Naive B cell (primary cell): ENCODE measurements at regions not wholly inside any gene's neighbourhood (a gene's known extent, or its start where the extent isn't known, plus 50 kb on each side); places are given as distances from the start of the nearest gene placed in this dataset.
A peak's percentile ranks its signal among the peaks of the same experiment; 100 is the strongest.

Experiments
- ATAC-seq, 2 donors: fragments of 150-1000 bp; cut with Tn5 transposase; 2 replicates each; pipeline ENCODE4 v1.10.0; 2021; ENCODE audit warnings: low read depth in 2 of 2, mild to moderate bottlenecking in 2 of 2, moderate library complexity in 2 of 2
- DNase-seq: peaks from one replicate; pipeline ENCODE4 v3.0.0; 2022
- H3K27ac Mint-ChIP-seq, 6 donors: one replicate each; pipeline ENCODE4 v1.8.0; 2020 to 2022; ENCODE audit warnings: mild to moderate bottlenecking in 6 of 6, mixed read lengths in 6 of 6, moderate library complexity in 5 of 6, inconsistent platforms in 2 of 6
- H3K27me3 Mint-ChIP-seq, 3 donors: one replicate each; pipeline ENCODE4 v1.8.0; 2021 to 2022; ENCODE audit warnings: mixed read lengths in 3 of 3, mild to moderate bottlenecking in 1 of 3
- H3K36me3 Mint-ChIP-seq, 2 donors: one replicate each; pipeline ENCODE4 v1.8.0; 2020 to 2022; ENCODE audit warnings: mixed read lengths in 2 of 2, inconsistent platforms in 1 of 2, mild to moderate bottlenecking in 1 of 2
- H3K4me1 Mint-ChIP-seq, 3 donors: one replicate each; pipeline ENCODE4 v1.8.0; 2020 to 2022; ENCODE audit warnings: mixed read lengths in 3 of 3, inconsistent platforms in 1 of 3, mild to moderate bottlenecking in 1 of 3, moderate library complexity in 1 of 3
- H3K4me3 Mint-ChIP-seq, 8 donors: one replicate each; pipeline ENCODE4 v1.8.0; 2020 to 2022; ENCODE audit warnings: mild to moderate bottlenecking in 8 of 8, mixed read lengths in 8 of 8, moderate library complexity in 8 of 8, inconsistent platforms in 2 of 8
- H3K9me3 Mint-ChIP-seq, 7 donors: one replicate each; pipeline ENCODE4 v1.8.0; 2020 to 2022; ENCODE audit warnings: mixed read lengths in 7 of 7, mild to moderate bottlenecking in 5 of 7, inconsistent platforms in 2 of 7, moderate library complexity in 1 of 7

GRCh38 chr22:49108636-49109315 is 718.9 kb downstream of the BRD1 start:
- DNase-seq: no peak
- H3K27ac Mint-ChIP-seq: peak overlapping the region in 1 of 6 donors; percentile 65
- H3K4me1 Mint-ChIP-seq: no peaks in the 10 kb centered on the region
- no peak for ATAC-seq
- H3K36me3 Mint-ChIP-seq: no peaks in the 10 kb centered on the region
- H3K9me3 Mint-ChIP-seq: no peaks in the 10 kb centered on the region
- no peak overlapping the region for H3K4me3 Mint-ChIP-seq
- H3K27me3 Mint-ChIP-seq: peaks cover 0 to 29% (median 12%) of the 10 kb centered on the region in 3 donors

- DNase-seq (no peak), ATAC-seq (no peak)
- Mint-ChIP-seq H3K4me3 (no peak overlapping the region), H3K27ac (no peak overlapping the region), H3K36me3 (no peaks in the 10 kb centered on the region), H3K27me3 (peaks cover under 1 to 32% (median 12%) of the 10 kb centered on the region in 3 donors), H3K4me1 (no peaks in the 10 kb centered on the region), H3K9me3 (no peaks in the 10 kb centered on the region)
Measured at GRCh38 chr22:49107961-49108530, 719.6 kb downstream of the BRD1 start.

- no peak for DNase-seq
- Mint-ChIP-seq H3K36me3 (no peaks in the 10 kb centered on the region), H3K9me3 (no peaks in the 10 kb centered on the region), H3K4me1 (no peaks in the 10 kb centered on the region), H3K27me3 (peaks cover 4 to 37% (median 12%) of the 10 kb centered on the region in 3 donors), H3K4me3 (no peak overlapping the region), H3K27ac (no peak overlapping the region)
- ATAC-seq: no peak
Measured at GRCh38 chr22:49107561-49107960, 720.1 kb downstream of the BRD1 start.

GRCh38 chr22:49106842-49107152 is 720.9 kb downstream of the BRD1 start:
- ATAC-seq (no peak), DNase-seq (no peak)
- Mint-ChIP-seq H3K27me3 (peaks cover 4 to 38% (median 12%) of the 10 kb centered on the region in 3 donors), H3K4me3 (no peak overlapping the region), H3K9me3 (no peaks in the 10 kb centered on the region), H3K4me1 (no peaks in the 10 kb centered on the region), H3K27ac (no peak overlapping the region), H3K36me3 (no peaks in the 10 kb centered on the region)

- H3K4me1 Mint-ChIP-seq: no peaks in the 10 kb centered on the region
- peaks cover 4 to 42% (median 16%) of the 10 kb centered on the region in 3 donors for H3K27me3 Mint-ChIP-seq
- no peak overlapping the region for H3K27ac Mint-ChIP-seq
- H3K36me3 Mint-ChIP-seq: no peaks in the 10 kb centered on the region
- H3K4me3 Mint-ChIP-seq: no peak overlapping the region
- DNase-seq (no peak), ATAC-seq (no peak)
- peaks cover 0 to 2% (median 0%) of the 10 kb centered on the region in 7 donors for H3K9me3 Mint-ChIP-seq
Measured at GRCh38 chr22:49106096-49106841, 721.4 kb downstream of the BRD1 start.

GRCh38 chr22:49104434-49104833 is 723.2 kb downstream of the BRD1 start:
- peaks cover 0 to 2% (median 0%) of the 10 kb centered on the region in 7 donors for H3K9me3 Mint-ChIP-seq
- H3K4me3 Mint-ChIP-seq: no peak overlapping the region
- H3K4me1 Mint-ChIP-seq: no peaks in the 10 kb centered on the region
- H3K27ac Mint-ChIP-seq: peak overlapping the region in 1 of 6 donors; percentile 8
- H3K36me3 Mint-ChIP-seq: no peaks in the 10 kb centered on the region
- DNase-seq: no peak
- H3K27me3 Mint-ChIP-seq: peaks cover 10 to 52% (median 28%) of the 10 kb centered on the region in 3 donors
- ATAC-seq: no peak

- no peaks in the 10 kb centered on the region for H3K4me1 Mint-ChIP-seq
- H3K4me3 Mint-ChIP-seq: no peak overlapping the region
- ATAC-seq (no peak), DNase-seq (no peak)
- H3K36me3 Mint-ChIP-seq: no peaks in the 10 kb centered on the region
- H3K27me3 Mint-ChIP-seq: peaks cover 10 to 51% (median 29%) of the 10 kb centered on the region in 3 donors
- no peak overlapping the region for H3K27ac Mint-ChIP-seq
- peaks cover 0 to 2% (median 0%) of the 10 kb centered on the region in 7 donors for H3K9me3 Mint-ChIP-seq
Measured at GRCh38 chr22:49103314-49104059, 724.2 kb downstream of the BRD1 start.

- no peaks in the 10 kb centered on the region for H3K4me1 Mint-ChIP-seq
Measured at GRCh38 chr22:49102367-49102766, 725.3 kb downstream of the BRD1 start.

GRCh38 chr22:49101873-49102272 is 725.8 kb downstream of the BRD1 start:
- H3K36me3 Mint-ChIP-seq: no peaks in the 10 kb centered on the region
- DNase-seq (no peak), ATAC-seq (no peak)
- no peak overlapping the region for H3K4me3 Mint-ChIP-seq
- no peak overlapping the region for H3K27ac Mint-ChIP-seq
- no peaks in the 10 kb centered on the region for H3K4me1 Mint-ChIP-seq
- peaks cover 14 to 39% (median 24%) of the 10 kb centered on the region in 3 donors for H3K27me3 Mint-ChIP-seq
- H3K9me3 Mint-ChIP-seq: peaks cover 0 to 2% (median 0%) of the 10 kb centered on the region in 7 donors

More at GRCh38 chr22:49102367-49102766, 725.3 kb downstream of the BRD1 start:
- peaks cover 14 to 43% (median 25%) of the 10 kb centered on the region in 3 donors for H3K27me3 Mint-ChIP-seq
- no peaks in the 10 kb centered on the region for H3K36me3 Mint-ChIP-seq
- H3K9me3 Mint-ChIP-seq: peaks cover 0 to 2% (median 0%) of the 10 kb centered on the region in 7 donors
- DNase-seq: no peak
- no peak overlapping the region for H3K27ac Mint-ChIP-seq
- ATAC-seq: no peak
- H3K4me3 Mint-ChIP-seq: no peak overlapping the region

- Mint-ChIP-seq H3K9me3 (peaks cover 0 to 2% (median 0%) of the 10 kb centered on the region in 7 donors), H3K4me3 (no peak overlapping the region), H3K36me3 (no peaks in the 10 kb centered on the region), H3K4me1 (no peaks in the 10 kb centered on the region), H3K27me3 (peaks cover 14 to 39% (median 24%) of the 10 kb centered on the region in 3 donors), H3K27ac (no peak overlapping the region)
- DNase-seq: no peak
- ATAC-seq: no peak
Measured at GRCh38 chr22:49101225-49101624, 726.4 kb downstream of the BRD1 start.

- Mint-ChIP-seq H3K27me3 (peaks cover 14 to 39% (median 24%) of the 10 kb centered on the region in 3 donors), H3K4me3 (no peak overlapping the region), H3K36me3 (no peaks in the 10 kb centered on the region), H3K9me3 (peaks cover 0 to 4% (median 0%) of the 10 kb centered on the region in 7 donors), H3K4me1 (peaks cover 0 to 4% (median 0%) of the 10 kb centered on the region in 3 donors), H3K27ac (no peak overlapping the region)
- no peak for ATAC-seq
- no peak for DNase-seq
Measured at GRCh38 chr22:49100773-49101172, 726.9 kb downstream of the BRD1 start.

GRCh38 chr22:49100316-49100715 is 727.4 kb downstream of the BRD1 start:
- no peak for DNase-seq
- Mint-ChIP-seq H3K9me3 (peaks cover 0 to 5% (median 0%) of the 10 kb centered on the region in 7 donors), H3K36me3 (no peaks in the 10 kb centered on the region), H3K27me3 (peaks cover 14 to 39% (median 24%) of the 10 kb centered on the region in 3 donors), H3K4me1 (peaks cover 0 to 4% (median 0%) of the 10 kb centered on the region in 3 donors), H3K4me3 (peak overlapping the region in 1 of 8 donors; percentile 29), H3K27ac (no peak overlapping the region)
- ATAC-seq: no peak

- DNase-seq (no peak), ATAC-seq (no peak)
- Mint-ChIP-seq H3K27me3 (peaks cover 14 to 37% (median 22%) of the 10 kb centered on the region in 3 donors), H3K4me3 (no peak overlapping the region), H3K9me3 (peaks cover 0 to 5% (median 0%) of the 10 kb centered on the region in 7 donors), H3K36me3 (no peaks in the 10 kb centered on the region), H3K27ac (no peak overlapping the region), H3K4me1 (peaks cover 0 to 4% (median 0%) of the 10 kb centered on the region in 3 donors)
Measured at GRCh38 chr22:49099496-49100124, 728.1 kb downstream of the BRD1 start.
